ENCODE measurements at regions not wholly inside any gene's neighbourhood (a gene's known extent, or its start where the extent isn't known, plus 50 kb on each side); places are given as distances from the start of the nearest gene placed in this dataset.

- peak; percentile 51 for DNase-seq
Observed at GRCh38 chr3:159923956-159924355, 64.7 kb upstream of the IL12A start.

GRCh38 chr3:159924411-159924810, 64.2 kb upstream of the IL12A start:
- DNase-seq = no peak

DNA sequence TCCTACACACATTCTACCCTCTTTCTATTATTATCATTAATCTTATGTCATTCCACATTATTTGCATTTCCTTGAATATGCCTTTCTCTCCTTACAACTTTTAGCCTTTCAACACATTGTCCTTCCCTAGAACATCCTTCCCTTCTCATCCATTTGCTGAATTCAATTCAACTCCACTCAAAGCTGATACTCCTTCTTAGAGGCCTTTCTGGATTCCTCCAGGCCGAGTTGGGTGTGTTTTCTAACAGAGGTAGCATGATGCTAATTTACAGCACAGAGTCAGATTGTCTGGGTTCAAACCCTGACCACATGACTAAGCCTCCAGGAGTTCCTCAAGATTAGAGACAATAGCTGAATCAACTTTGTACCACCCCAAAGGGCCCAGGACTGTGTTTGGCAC, 63.4 kb upstream of the IL12A start:
- DNase-seq = no peak

DNA sequence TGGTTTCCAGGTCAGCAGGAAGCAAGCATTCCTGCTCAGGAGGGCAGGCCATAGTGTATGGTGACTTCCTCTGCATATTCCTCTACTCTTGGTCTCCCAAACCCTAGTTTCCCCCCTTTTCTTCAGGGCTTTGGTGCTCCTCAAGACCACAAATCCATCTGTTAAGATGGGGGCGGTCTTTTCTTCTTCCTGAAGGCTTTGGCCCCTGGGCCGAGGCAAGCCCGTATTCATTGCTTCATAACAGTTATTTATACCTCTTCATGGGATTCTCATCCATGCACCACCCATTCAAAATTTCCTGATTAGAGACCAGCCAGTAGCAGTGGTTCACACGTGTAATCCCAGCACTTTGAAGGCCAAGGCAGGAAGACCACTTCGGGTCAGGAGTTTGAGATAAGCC, 62.1 kb upstream of the IL12A start:
- DNase-seq = no peak

GRCh38 chr3:159928071-159928491, 60.6 kb upstream of the IL12A start:
- DNase-seq = no peak

- DNase-seq = peak; percentile 53
Observed at GRCh38 chr3:159928666-159929065, 60.0 kb upstream of the IL12A start.

GRCh38 chr3:159929171-159930141, 59.2 kb upstream of the IL12A start:
- DNase-seq = peak; percentile 96

DNA sequence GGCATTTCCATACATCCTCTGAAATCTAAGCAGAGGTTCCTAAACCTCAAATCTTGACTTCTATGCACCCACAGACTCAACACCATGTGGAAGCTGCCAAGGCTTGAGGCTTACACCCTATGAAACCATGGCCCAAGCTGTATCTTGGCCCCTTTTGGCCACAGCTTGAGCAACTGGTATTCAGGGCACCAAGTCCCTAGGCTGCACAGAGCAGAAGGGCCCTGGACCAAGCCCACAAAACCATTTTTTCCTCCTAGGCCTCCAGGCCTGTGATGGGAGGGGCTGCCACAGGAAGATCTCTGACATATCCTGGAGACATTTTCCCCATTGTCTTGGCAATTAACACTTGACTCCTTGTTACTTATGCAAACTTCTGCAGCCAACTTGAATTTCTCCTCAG, 54.4 kb upstream of the IL12A start:
- no peak for DNase-seq

DNA sequence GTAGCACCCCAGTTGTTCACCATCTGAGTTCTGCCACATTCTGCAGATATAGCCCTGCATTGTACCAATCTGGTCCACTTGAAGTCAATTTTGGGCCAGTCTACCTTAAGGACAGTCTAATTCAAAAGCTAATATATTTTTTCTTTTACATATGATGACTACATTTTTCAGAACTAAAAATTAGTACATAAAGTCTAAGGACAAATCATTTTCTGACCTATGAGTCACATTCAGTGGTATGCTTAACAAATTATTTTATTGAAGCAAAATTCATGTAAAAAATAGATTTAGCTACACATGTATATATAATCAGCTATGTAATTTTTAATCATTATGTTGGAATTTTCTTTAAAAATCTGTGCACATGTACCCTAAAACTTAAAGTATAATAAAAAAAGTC, 52.1 kb upstream of the IL12A start:
- DNase-seq = no peak

DNA sequence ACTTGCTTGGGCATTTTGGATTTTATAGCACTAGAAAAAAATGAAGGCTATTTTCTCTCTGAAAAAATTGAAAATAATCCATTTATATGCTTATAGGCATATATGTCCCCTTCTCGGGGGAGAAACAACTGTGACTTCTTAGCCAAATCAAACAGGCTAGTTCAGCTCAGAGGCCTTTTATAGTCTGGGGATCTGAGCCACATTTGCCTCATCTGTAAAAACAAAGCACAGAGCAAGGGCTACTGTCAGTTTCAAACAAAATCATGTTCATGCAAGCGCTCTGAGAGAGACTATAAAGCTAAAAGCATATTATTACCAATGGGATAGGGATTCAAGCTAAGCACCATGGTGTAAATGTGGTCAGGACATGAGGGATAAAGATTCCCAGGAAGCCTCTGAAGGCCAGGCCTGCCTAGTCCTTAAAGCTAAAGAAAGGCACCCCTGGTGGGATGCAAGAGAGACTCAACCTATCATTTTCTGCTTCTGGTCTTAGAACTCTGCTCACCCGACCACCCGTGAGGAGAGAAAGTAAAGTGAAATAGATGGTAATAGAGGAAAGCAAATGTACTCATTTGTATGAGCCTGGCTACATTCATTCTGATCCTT, 51.0 kb upstream of the IL12A start:
- DNase-seq = no peak

DNA sequence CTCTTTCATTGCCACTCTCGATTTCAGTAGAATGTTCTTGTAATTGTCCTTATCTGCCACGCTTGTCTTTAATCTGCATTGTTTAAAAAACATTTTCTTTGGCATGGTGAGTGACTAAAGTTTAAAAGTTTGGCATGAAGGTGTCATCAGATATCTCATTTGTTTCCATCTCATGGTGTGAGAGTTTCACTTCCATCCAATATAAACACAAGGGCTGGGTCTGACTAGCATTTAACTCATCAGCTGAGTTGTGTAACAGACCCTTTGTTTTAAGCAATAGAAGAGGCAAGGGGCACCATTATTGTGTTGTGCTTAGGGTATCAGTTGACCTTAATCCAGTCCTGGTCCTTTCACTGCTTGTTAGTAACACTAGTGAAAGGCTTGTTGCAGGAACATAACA, 49.9 kb upstream of the IL12A start:
- peak; percentile 86 for DNase-seq

Data from inflammatory macrophage treated with lipopolysaccharide for 4 hours (primary cell).